B cell (primary cell): ENCODE measurements at regions not wholly inside any gene's neighbourhood (a gene's known extent, or its start where the extent isn't known, plus 50 kb on each side); places are given as distances from the start of the nearest gene placed in this dataset.

Experiments
- CTCF ChIP-seq: fragments of 200-600 bp; IDR thresholded peaks from one replicate; pipeline ENCODE4 v1.8.0; 2022; ENCODE audit warnings: antibody characterized with exemption, mild to moderate bottlenecking
- EZH2 ChIP-seq: IDR thresholded peaks from 2 replicates; pipeline ENCODE4 v1.6.1; 2012; ENCODE audit warnings: borderline replicate concordance, low read depth, mild to moderate bottlenecking, moderate library complexity, low read length; ENCODE audit not compliant: insufficient read depth, poor library complexity, severe bottlenecking

- TF ChIP-seq CTCF (no peak), EZH2 (no peak)
These were observed 274.4 kb downstream of the MAN2A1 start for GRCh38 chr5:109964136-109964535.
